GM12874 (cell line): ENCODE measurements at regions not wholly inside any gene's neighbourhood (a gene's known extent, or its start where the extent isn't known, plus 50 kb on each side); places are given as distances from the start of the nearest gene placed in this dataset.

Experiments used
- CTCF ChIP-seq: IDR thresholded peaks from 2 replicates; pipeline ENCODE4 v1.5.1; 2011; ENCODE audit warnings: low read depth, mild to moderate bottlenecking, control low read depth, low read length, moderate library complexity; ENCODE audit not compliant: insufficient read depth

GRCh38 chr4:24208691-24209090, 318.8 kb upstream of the PPARGC1A start:
- no peak for TF ChIP-seq CTCF

DNA sequence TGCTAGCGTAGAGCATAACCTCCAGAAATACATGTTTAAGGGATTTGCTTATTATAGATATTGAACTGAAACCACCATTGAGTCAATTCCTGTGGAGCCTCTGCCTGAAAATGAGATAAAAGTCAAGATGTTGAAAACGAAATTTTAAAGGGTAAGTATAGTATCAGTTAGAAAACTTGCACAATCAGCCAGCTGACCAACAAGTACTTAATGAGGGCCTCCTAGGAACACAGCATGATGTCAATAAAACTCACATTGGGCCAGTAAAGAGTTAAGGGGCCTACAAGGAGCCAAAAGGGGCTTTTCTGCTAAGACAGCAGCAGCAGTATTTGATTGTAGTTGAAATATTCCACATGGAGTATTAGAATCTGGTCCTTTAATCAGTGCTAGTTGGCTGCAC, 314.1 kb upstream of the PPARGC1A start:
- TF ChIP-seq CTCF, result no peak

GRCh38 chr4:24202579-24202978, 312.7 kb upstream of the PPARGC1A start:
- TF ChIP-seq CTCF, result no peak

GRCh38 chr4:24197955-24198354, 308.1 kb upstream of the PPARGC1A start:
- no peak for TF ChIP-seq CTCF

- TF ChIP-seq CTCF, result no peak
These were observed 306.9 kb upstream of the PPARGC1A start for GRCh38 chr4:24196785-24197184.

DNA sequence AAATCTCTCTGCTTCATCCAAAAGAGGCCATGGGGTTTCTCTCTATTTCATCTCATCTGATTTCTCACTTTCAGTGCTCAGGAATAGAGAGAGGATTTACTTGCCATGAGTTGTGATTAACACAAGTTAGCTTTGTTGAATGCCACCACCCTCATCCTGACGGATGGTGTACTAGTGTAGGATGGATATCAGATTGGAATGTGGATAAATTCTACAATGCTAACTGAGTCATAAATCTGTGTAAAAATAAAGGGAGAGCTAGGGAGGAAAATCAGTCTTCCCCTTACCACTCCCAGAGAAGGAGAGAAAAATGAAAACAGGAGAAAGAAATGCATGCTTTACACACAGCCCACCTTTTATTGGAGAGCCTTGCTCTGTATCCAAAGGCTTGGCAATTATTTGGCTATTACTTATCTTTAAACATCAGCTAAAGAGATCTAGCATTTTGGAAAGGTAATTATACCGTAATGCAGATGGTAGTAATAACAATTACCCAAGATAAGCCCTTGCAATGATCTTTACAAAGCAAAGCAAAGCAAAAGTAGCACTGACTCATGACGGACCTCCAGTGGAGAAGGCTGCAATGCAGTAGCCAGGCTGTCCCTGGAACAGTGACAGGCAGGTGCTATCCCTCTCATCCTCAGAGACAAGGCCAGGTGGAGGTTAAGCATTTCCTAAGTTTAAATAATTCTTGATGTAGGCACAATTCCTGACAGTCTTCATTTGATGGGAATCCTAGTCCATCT, 306.3 kb upstream of the PPARGC1A start:
- TF ChIP-seq CTCF, result no peak

GRCh38 chr4:24192018-24192641, 302.3 kb upstream of the PPARGC1A start:
- TF ChIP-seq CTCF, result no peak
